ENCODE measurements at regions not wholly inside any gene's neighbourhood (a gene's known extent, or its start where the extent isn't known, plus 50 kb on each side); places are given as distances from the start of the nearest gene placed in this dataset.

GRCh38 chr13:44646044-44646443 lies 69.9 kb upstream of the TSC22D1 start:
- TF ChIP-seq CTCF (IDR thresholded peaks at IDR 0.05) (no peak), POLR2AphosphoS5 (IDR thresholded peaks at IDR 0.05; ENCODE audit: low read depth, low read length) (no peak), REST (IDR thresholded peaks at IDR 0.05; ENCODE audit: insufficient read depth in 1 of 2, low read depth in 2 of 2, low read length in 1 of 2) (no peak)
